B cell (primary cell): ENCODE measurements at regions not wholly inside any gene's neighbourhood (a gene's known extent, or its start where the extent isn't known, plus 50 kb on each side); places are given as distances from the start of the nearest gene placed in this dataset.

Experiments used
- EZH2 ChIP-seq: IDR thresholded peaks from 2 replicates; pipeline ENCODE4 v1.6.1; 2012; ENCODE audit warnings: borderline replicate concordance, low read depth, mild to moderate bottlenecking, moderate library complexity, low read length; ENCODE audit not compliant: insufficient read depth, poor library complexity, severe bottlenecking
- TF ChIP-seq, protein P1 (sequence below): fragments of 200-600 bp; IDR thresholded peaks from one replicate; pipeline ENCODE4 v1.8.0; 2022; ENCODE audit warnings: antibody characterized with exemption, mild to moderate bottlenecking

DNA sequence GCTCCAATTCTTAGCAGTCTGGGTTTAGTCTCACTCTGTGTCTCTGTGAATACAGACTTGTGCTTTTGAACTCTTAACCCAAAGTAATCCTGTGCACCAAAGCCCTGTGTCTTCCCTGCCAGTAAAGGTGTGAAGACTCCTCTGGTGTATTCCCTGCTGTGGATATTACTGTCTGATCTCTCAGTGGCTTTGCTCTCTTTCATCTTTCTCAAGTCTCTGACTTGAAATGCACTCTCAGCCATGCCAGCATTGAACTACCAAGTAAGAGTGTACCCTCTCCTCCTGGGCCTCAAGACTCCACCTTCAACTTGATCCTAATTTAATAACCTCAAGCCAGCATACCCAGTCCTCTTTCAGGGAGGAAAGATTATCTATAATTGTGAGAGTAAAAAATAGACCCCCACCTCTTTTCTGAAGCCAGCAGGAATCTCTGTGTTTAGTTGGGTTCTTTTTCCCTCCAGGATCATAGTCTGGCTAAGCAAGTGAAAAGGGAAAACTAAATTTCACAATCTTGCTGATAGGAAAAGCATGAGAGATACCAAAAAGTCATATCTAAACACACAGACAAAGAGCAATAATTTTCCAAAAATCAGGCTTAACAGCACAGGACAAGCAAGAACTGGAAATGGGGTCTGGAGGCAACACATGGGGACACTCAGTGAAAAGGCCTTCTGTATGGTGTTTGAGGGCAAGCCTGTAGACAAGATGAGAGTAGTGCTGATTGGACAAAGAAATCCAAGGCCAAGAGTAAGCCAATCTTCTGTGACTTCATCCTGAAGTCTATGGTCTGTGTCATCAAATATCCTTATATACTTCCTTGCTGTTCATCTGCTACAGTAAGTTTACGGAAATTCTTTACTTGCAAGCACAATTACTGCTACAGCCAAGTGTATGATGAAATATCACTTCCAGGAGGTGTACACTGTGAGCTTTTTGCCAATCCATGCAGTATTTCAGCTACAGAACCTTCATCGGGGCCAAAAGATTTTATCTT is 296.1 kb upstream of the TGFBR2 start:
- TF ChIP-seq, protein P1, sequence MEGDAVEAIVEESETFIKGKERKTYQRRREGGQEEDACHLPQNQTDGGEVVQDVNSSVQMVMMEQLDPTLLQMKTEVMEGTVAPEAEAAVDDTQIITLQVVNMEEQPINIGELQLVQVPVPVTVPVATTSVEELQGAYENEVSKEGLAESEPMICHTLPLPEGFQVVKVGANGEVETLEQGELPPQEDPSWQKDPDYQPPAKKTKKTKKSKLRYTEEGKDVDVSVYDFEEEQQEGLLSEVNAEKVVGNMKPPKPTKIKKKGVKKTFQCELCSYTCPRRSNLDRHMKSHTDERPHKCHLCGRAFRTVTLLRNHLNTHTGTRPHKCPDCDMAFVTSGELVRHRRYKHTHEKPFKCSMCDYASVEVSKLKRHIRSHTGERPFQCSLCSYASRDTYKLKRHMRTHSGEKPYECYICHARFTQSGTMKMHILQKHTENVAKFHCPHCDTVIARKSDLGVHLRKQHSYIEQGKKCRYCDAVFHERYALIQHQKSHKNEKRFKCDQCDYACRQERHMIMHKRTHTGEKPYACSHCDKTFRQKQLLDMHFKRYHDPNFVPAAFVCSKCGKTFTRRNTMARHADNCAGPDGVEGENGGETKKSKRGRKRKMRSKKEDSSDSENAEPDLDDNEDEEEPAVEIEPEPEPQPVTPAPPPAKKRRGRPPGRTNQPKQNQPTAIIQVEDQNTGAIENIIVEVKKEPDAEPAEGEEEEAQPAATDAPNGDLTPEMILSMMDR = no peak
- TF ChIP-seq EZH2 = no peak
